Stimulated activated CD8-positive, alpha-beta memory T cell treated with anti-CD3 and anti-CD28 coated beads, Interleukin-7, amount 100 ng/mL, for 1 hour (primary cell): ENCODE measurements at regions not wholly inside any gene's neighbourhood (a gene's known extent, or its start where the extent isn't known, plus 50 kb on each side); places are given as distances from the start of the nearest gene placed in this dataset.
"Not testable (repeated sequence)": the region's sequence is repeated elsewhere in the genome, so short reads cannot be mapped to it uniquely, and the experiment has no call there.

Experiments used
- DNase-seq, 2 donors: peaks; one replicate each; pipeline ENCODE4 v3.0.0-alpha.2; 2020; ENCODE audit warnings: low read depth in 2 of 2

DNA sequence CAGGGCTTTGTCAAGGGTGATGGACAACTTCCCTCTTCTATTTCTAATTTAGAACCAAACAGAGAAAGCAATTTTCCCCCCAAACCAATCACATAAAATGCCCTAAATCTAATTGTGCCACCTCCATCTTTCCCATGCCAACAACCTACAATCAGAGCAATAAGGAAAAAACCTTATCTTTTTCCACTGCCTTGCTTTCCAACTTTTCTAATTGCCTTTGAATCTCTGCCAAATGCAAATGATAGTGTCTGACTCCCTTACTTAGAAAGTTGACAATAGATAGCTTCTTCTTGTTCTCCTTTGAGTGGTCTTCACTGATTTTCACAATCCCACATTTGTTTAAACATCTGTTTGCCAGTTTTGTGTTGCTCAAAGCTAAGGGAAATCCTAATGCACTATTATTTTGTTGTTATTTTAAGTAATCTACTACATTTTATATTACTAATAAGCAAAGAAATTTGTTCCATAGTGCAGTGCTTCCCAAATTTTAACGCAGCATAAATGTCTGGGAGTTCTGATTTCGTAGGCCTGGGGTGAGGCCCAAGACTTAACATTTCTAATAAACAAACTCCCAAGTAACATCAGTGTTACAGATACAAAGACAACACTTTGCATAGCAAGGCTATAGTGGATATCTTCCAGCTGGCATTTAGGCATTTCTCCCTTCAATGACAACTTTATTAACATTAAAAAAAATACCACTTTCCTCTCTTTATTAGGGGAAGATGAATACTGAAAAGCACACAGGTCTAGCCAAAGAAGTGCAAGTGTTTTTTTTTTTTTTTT is 696.3 kb upstream of the USP15 start:
- no peak for DNase-seq

DNA sequence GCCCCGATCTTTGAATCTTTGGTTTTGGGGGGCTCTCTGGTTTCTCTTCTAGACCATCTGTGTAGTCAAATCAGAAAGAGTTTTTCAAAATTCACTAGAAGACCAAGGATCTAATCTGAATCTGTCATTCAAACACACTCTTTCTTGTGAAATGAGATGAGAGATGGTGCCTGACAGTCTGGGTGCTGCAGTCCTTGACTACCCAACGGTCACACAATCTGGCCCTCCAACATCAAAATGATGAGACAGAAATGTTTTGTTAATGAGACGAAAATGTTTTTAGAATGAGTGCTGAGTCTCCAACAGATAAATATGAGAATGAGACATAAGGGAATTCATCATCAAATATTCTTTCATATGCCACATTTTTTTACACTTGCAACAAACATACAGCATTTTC is 695.7 kb upstream of the USP15 start:
- DNase-seq, result no peak

DNA sequence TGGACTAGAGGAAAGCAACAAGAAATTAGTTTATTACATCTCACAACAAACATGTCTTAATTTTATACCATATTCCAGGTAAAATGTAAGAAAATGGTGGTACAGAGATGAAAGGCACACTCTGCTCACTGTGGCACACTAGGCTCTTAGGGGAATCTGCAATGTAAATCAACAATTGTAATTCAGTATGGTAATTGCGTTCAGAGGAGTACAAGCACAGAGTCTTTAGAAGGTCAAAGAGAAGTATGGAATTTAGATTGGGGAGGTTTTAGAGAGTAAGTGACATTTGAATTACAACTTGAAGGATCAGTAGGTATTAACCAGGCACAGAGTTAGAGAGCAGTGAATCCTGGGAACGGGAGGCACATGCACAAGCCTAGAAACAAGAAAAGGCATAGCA is 694.0 kb upstream of the USP15 start:
- no peak for DNase-seq

DNA sequence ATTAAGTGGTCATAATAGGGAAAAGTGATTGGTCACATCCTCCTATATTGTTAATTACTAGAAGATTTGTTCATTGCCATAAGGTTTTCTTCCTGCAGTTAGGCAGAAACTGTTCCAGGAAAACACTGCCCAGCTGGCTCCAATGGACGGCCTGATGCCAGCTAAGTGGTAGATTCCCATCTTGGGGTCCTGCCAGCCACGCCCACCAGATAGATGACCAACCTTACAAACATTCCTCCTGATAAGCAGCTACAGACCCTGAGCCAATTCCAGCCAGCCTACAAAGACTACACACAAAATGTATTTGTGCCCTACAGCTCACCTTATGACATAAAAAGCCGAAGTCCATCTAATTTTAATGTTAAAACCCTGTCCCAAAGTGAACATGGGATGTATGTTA is 685.9 kb upstream of the USP15 start:
- no peak for DNase-seq

DNA sequence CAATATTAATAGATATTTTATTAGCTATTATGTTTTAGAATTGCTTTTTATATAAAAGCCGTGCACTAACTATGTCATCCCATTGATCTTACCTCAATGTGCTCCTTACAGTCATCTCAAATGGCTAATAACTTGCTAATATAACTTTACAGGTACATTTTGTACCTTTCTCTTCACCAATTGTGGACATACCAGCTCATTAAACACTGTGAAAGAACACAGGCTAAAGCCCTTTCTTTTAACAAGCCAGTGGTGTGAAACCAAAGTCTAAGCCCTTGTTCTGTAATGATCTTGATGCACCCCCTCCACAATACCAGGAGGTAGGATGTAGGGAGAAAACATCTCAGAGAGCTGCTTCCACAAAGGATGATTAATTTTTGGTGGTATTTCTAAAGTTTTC is 675.3 kb upstream of the USP15 start:
- no peak for DNase-seq

DNA sequence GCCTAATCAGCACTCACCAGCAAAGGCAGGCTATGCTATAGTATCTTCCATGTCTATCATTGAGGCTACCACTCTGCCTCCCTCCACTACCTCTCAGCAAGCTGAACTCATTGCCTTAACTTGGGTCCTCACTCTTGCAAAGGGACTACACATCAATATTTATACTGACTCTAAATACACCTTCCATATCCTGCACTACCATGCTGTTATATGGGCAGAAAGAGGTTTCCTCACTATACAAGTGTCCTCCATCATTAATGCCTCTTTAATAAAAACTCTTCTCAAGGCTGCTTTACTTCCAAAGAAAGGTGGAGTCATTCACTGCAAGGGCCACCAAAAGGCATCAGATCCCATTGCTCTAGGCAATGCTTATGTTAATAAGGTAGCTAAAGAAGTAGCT is 669.3 kb upstream of the USP15 start:
- DNase-seq, result not testable (repeated sequence)

DNA sequence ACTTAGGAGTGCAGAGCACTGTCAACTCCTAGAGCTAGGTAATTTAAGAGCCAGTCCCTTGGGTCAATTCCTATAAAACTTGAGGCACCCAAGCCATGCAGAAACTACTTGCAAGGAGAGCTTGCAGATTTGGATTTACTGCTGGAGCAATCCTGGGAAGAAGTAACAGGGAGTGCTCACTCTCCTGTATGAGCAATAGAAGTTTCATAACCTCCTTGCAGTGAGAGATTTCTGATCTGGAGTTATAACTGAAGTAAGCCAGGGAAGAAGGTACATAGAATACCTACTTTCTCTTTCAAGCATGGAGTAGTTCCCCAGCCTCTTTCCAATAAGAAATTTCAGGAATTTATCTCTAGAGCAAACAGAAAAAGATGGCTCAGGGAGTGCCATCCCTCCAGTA is 650.1 kb upstream of the USP15 start:
- no peak for DNase-seq

DNA sequence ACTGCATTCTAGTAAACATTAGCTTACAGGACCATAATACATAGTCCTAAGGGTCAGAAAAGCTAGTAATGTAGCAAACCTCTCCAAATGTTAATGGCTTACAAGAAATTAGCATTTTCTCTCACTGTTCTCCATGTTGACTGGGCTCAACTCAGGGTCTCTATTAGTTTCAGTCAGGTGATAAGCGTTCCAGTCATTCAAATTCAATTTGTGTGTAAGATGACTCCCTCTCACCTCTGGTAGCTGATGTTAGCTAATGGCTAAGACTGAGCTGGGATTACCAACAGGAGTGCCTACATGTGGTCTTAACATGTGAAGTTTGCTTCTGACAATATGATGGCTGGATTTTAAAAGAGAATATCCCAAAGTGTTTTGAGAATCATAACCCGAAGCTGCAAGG is 630.5 kb upstream of the USP15 start:
- no peak for DNase-seq

DNA sequence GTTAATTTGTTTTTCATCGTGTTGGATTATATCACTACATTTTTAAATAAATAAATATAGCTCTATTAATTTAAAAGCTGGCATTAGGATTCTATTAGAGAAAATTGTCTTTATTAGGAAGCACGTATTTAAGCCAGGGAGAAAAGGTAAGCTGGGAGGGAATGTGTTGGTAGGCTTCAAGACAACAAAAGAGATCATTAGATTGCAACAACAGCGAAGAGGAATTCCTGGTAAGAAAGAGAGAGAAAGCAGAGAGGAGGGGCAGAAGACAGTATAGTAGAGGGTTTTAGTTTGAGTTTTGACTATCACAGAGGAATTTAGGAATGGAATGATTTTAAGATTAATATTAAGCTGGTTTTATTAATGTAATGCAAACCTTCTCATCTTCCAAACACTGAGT is 613.6 kb upstream of the USP15 start:
- no peak for DNase-seq

DNA sequence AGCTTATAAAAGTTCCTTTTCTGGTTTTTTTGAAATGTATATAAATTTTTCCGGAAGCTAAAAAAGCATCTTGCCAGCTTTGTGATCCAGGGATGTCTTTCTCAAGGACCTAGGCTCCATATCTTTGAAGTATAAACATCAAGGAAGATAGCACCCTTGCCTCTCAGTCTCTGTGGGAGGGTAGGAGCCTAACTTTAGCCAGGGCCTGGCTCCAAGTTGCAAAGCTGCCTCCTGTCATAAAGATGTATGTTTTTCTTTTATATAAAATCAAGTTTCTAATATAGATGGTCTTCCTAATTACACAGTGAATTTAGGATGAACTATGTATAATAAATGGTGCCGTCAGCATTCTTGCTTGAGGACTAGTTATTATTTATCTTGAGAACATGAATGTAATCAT is 612.6 kb upstream of the USP15 start:
- DNase-seq, result no peak

DNA sequence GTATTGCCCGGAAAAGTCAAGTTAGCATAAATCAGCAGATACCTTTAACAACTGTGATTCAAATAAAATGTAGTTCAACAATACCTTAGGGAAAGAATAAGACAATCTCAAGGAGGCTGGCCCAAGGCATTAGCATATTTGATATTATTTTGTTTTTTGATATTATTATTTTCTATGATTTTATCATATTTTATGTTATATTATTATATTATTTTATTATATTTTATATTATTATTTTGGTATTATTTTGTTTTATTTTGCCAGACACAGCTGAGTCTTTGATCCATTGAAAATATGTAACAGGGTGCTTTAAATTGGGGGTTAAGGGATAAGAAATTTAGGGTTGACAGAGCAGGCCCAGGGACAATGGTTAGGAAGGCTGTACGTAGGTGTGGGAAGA is 607.9 kb upstream of the USP15 start:
- no peak for DNase-seq

DNA sequence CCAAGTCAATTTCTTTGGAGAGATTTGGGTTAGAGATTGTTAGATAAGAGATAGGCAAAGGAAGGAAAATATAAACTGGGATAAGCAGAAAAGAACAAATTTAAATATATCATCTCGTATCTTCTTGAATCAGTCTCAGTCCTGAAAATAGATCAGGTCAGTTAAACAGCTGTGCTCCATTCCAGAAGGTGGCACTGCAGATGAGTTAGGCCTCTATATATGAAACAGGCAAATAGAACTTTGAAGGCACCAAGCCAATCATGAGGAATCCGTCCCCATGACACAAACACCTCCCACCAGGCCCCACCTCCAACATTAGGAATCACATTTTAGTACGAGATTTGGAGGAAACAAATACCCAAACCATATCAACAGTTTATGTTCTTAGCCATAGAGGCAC is 605.5 kb upstream of the USP15 start:
- DNase-seq, result no peak

DNA sequence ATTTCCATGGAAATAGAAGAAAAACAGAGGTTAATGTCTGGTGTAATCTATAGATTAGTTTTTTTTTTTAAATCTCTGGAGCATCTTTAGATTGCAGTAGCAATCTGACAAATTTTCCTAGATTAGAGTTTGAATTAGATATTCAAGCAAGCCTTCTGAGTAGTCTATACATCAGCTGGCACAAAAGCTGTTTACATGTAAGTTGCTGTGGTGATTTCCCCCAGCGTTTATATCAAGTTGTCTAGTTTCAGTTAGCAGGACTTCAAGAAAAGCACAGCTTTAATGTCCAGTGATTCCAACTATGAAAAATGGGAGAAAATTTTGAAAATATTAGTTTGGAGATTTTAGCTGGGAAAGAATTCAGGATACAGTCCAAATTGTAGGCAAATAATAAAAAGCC is 605.0 kb upstream of the USP15 start:
- no peak for DNase-seq

DNA sequence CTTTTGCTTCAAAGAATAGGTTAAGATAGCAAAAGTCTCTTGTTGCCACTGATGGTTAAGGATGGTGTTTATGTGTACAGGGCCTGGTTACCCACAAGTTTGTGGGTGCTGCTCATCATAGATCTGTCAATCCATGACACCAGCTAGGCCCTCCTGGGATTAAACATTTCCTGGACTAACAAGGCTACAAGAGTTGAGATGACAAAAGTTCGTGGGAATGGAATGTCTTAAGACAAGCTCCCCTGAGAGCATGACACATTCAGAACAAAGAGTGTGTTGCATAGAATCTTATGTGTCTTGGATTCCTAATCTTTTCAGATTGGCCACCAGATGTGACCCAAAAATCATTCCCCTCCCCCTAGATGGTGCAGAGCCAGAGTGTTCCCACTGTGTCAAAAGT is 592.5 kb upstream of the USP15 start:
- no peak for DNase-seq

DNA sequence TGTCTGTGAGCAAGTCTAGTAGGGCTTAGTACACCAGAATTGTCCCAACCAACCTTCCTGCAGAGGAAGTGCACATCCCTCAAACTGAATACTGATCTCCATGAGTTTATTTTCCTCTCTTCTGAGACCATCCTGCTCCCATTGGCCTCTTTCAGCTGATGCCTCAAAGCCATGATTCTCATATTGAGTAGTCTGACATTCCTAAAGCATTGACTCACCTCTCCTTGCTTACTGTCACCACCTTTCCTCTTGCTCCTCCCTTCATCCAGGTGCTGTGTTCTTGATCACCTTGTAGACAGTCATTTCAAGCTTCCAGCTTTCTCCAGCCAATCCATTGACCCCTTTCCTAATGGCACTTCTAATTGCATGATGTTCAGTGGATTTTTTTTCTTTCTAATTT is 583.7 kb upstream of the USP15 start:
- DNase-seq, result no peak

DNA sequence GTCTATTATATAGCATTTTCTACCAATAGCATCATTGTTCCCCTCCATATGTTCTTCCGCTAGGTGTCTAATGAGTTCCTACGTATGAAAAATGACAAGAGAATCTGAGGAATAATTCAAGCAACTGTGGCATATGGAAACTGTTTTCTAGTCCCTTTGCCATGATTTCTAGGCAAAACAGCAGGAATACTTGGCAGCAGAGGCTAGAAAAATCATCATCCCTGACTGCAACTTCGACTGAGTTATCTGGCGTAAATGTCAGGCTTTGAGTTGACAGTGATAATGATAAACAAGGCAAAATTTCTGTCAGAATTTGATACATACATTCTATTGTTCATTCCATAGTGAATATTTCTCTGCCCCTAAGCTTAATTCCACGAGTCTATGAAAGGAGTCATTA is 572.8 kb upstream of the USP15 start:
- no peak for DNase-seq

DNA sequence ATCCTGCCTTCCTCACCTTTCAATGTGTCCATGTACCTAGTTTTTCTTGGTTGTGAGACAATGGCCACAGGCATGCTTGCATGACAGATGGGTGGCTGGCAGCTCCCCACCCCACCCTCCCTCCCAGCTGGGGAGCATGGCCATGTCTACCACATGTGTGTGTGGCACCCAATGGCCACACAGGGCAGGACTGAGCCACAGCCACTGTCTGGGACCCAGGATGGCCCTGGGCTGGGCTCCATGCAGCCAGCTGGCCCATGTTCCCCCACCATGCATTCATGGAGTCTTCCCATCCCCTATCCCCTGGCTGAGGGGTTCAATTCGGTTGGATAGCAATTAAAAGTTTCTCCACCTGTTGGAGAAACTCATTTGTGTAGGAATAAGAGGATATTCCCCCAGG is 566.0 kb upstream of the USP15 start:
- DNase-seq, result no peak

DNA sequence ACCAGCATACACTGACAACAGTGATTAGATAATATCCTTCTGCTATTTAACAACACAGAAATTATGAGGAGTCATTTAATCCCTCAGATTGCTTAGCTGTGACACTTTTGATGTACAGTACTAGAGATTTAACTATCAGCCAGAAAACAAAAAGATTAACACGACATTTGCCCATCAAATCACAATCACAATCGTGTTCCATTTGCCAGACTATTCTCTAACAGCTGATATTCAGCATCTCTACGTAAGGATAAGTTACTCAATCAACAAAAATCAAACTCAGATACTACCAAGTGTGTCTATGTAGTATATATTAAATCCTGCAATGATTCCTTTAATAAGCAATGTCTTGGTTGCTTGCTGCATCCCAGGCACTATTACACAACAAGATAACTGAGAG is 558.7 kb upstream of the USP15 start:
- no peak for DNase-seq

DNA sequence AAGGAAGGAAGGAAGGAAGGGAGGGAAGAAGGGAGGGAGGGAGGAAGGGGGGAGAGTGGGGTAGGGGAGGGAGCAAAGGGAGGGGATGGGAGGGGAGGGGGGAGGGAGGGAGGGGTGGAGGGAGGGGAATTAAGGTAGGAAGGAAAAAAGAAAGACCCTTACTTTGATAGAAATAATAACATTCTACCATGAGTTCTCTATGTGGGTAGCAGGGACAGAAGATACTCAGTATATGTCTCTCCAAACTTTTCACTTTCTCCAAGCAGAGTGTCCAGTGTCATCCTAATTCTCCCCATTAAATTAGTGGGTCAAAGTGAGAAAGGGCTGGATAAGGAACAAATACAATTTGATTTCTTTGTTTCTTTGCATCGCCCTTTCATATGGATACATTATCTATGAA is 553.4 kb upstream of the USP15 start:
- DNase-seq, result no peak

DNA sequence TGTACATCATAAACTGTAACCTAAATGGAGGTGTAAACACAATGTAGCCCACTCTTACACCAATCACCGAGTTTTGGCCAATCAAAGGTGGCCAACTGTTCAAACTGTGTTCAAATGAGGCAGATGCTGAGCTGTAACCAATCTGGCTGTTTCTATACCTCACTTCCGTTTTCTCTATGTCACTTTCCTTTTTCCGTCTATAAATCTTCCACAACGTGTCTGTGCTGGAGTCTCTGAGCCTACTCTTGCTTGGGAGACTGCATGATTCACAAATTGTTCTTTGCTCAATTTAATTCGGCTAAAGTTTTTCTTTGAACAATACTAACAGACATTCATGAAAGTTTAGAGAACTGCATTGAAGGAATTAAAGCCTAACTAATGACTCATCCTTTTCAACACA is 547.1 kb upstream of the USP15 start:
- DNase-seq, result no peak

DNA sequence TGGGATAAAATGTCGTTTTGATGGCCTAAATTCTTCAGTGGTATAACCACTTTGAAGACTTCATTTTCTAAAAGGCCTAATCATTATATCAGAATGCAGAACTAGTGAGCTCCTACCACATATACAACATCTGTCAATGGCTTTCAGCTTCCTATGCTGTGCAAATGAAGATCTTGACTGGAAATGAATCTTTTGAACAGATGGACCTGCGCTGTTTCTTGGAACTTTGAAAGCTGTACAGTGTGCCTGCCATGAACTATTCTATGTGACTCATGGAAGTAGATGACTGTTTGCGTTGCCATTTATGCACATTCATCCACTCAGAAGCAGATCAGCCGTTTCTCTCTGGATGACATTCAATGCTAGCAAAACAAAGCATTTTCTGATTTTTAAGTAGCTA is 542.2 kb upstream of the USP15 start:
- DNase-seq, result no peak

DNA sequence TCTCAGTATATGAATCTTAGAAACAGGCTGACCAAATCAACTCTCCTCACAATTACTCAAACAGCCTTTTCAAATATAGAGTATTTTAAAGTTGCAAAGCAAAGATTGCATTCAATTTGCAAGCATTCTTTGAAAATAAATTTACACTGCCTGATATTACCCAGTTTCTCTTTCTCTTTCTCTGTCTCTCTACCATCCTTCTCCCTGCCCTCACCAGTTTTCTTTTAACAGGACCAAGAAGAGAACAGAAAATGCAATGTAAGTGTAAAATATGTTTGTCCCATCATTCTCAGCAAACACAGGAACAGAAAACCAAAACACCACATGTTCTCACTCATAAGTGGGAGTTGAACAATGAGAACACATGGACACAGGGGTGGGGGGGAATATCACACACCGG is 520.3 kb upstream of the USP15 start:
- DNase-seq, result no peak

DNA sequence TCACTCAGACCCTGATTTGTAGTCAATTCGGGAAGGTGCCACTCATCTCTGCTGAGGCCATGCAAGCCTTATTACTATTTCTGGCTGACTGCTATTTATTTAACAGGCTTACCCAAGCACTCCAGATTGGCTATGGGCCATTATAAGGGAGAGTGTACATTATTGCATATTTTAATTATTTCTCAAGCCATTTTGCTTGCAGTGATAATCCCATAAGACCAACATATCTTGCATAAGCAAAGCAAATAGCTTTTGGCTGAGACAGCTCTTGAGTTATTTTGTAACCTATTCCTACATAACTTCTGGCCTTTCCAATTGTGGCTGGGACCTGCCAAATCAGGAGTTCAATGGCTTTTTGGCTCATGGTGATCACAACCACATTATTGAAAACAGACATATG is 509.6 kb upstream of the USP15 start:
- DNase-seq, result no peak

DNA sequence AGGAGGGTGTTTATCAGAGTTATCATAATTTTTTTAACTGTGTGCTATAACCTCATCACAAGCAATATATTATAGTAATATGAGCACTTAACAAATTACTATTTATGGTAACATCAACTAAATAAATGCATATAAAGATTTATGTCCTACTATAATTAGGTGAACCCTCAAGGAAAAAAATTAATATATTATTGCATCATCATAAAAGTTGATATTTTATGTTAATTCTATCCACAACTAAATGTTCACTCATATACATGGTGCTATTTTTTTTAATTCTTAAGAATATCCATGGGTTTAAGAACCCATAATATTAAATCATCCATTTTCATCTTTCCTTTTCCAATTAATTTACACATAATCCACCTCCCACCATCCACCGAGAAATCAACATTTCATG is 506.0 kb upstream of the USP15 start:
- DNase-seq, result no peak
